Gastrocnemius medialis (tissue), 4 donors: ENCODE measurements at regions not wholly inside any gene's neighbourhood (a gene's known extent, or its start where the extent isn't known, plus 50 kb on each side); places are given as distances from the start of the nearest gene placed in this dataset.

Experiments used
- ATAC-seq, 2 donors: fragments of 150-250 bp; one replicate each; pipeline ENCODE4 v1.9.1; 2016
- DNase-seq, 2 donors: peaks; one replicate each; pipeline ENCODE4 v3.0.0-alpha.2; 2019
- H3K27ac ChIP-seq, 4 donors: fragments of 200-600 bp; sonication (generic); 1 replicate in 1 of 4; 2 replicates in 3 of 4; pipeline ENCODE4 v1.5.1; 2016 to 2018; ENCODE audit warnings: mild to moderate bottlenecking in 2 of 4, moderate library complexity in 1 of 4
- H3K27me3 ChIP-seq, 3 donors: fragments of 200-600 bp; sonication (generic) in 2 of 3; 1 replicate in 1 of 3; 2 replicates in 2 of 3; pipeline versions ENCODE4 v1.5.1 to v1.6.0; 2016 to 2019; ENCODE audit warnings: mild to moderate bottlenecking in 1 of 3, moderate library complexity in 1 of 3
- H3K36me3 ChIP-seq, 2 donors: fragments of 200-600 bp; sonication (generic) in 1 of 2; one replicate each; pipeline ENCODE4 v1.5.1; 2017 to 2018
- H3K4me1 ChIP-seq, 2 donors: fragments of 200-600 bp; sonication (generic) in 1 of 2; one replicate each; pipeline ENCODE4 v1.5.1; 2016 to 2017; ENCODE audit warnings: mild to moderate bottlenecking in 2 of 2
- H3K4me3 ChIP-seq, 4 donors: fragments of 200-600 bp; sonication (generic) in 3 of 4; 1 replicate in 1 of 4; 2 replicates in 3 of 4; pipeline ENCODE4 v1.5.1; 2016 to 2019; ENCODE audit warnings: mild to moderate bottlenecking in 2 of 4
- H3K9me3 ChIP-seq, 3 donors: fragments of 200-600 bp; sonication (generic) in 2 of 3; 1 replicate in 1 of 3; 2 replicates in 2 of 3; pipeline ENCODE4 v1.5.1; 2016 to 2019
- CTCF ChIP-seq, 5 experiments: fragments of 450-650 bp in 3 of 5; fragments of 200-600 bp in 2 of 5; sonication (generic) in 2 of 5; IDR thresholded peaks in 4 of 5; conservative IDR thresholded peaks in 1 of 5; 1 replicate in 4 of 5; 2 replicates in 1 of 5; pipeline ENCODE4 v1.5.1; 2016 to 2019; ENCODE audit warnings: antibody characterized with exemption in 5 of 5, mild to moderate bottlenecking in 3 of 5, moderate library complexity in 3 of 5
- POLR2A ChIP-seq, 2 donors: fragments of 450-650 bp; IDR thresholded peaks; one replicate each; pipeline ENCODE4 v1.6.1; 2017; ENCODE audit warnings: antibody characterized with exemption in 2 of 2, mild to moderate bottlenecking in 2 of 2, moderate library complexity in 2 of 2
- in situ Hi-C, 4 donors: fragments of 200-750 bp; cut with MboI; loops; one replicate each; pipeline versions ENCODE4 v1.15.0 to v1.8.0; 2017; ENCODE audit warnings: low sequenced_read_pairs in 4 of 4
- intact Hi-C: fragments of 100-400 bp; cut with DNase I; formaldehyde crosslinking; loops from one replicate; pipeline ENCODE4 v1.15.1; 2023; ENCODE audit warnings: low total_unique reads

DNA sequence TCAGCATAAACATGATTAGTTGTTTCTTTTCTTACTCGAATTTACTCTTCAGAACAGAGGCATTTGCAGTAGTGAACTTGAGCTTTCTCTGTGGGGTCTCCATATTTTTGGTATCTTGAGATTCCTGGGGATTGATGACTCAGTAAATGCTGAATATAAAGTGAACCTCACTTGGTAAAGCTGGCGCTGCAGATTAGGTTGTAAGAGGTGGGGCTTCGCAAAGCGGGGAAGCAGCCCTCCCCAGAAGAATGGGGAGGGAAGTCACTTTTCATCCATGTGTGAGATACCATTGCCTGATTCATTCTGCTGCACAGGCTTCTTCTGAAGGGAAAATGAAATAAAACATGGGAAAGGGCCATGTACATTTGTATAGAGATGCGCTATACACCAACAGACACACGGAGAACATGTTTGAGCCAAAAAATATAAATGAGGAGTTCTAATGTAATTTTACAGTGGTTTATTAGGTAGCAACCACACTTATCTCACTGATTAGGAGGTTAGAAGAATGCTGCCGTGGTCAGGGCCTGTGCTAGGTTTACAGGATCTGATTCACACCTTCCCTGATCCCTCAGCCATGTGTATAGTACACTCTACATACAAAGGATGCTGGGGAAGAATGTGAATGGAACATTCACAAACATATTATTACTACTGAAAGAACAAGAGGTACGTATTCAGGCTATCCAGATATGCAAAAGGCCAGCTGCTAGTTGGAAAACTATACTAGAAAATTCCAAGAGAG is 63.5 kb downstream of the DNTTIP2 start:
- DNase-seq (no peak), ATAC-seq (no peak)
- no peak for TF ChIP-seq CTCF (IDR thresholded peaks at IDR 0.05 in 4 of 5, conservative IDR thresholded peaks at IDR 0.05 in 1 of 5)
- no peak for TF ChIP-seq POLR2A (IDR thresholded peaks at IDR 0.05)
- H3K9me3 ChIP-seq, result no peaks in the 10 kb centered on the region
- intact Hi-C loops, result loop anchor here (2.0 kb wide), 3 partner anchors 33 to 187 kb away; no protein-coding TSS in a partner anchor
- in situ Hi-C loops, result loop anchor here (5.0 to 10.0 kb wide), 5 partner anchors 181 to 378 kb away; partner anchors contain the start of gene FNBP1L (in 1 of the 4)
- no peak overlapping the region for H3K4me3 ChIP-seq
- H3K4me1 ChIP-seq, result peaks cover 0 to 3% of the 10 kb centered on the region in 2 donors
- H3K36me3 ChIP-seq, result no peaks in the 10 kb centered on the region
- no peak overlapping the region for H3K27ac ChIP-seq
- no peaks in the 10 kb centered on the region for H3K27me3 ChIP-seq

GRCh38 chr1:93814795-93815340 is 64.1 kb downstream of the DNTTIP2 start:
- TF ChIP-seq POLR2A (IDR thresholded peaks at IDR 0.05), result no peak
- TF ChIP-seq CTCF (IDR thresholded peaks at IDR 0.05 in 4 of 5, conservative IDR thresholded peaks at IDR 0.05 in 1 of 5), result no peak
- intact Hi-C loops, result loop anchor here (2.0 to 5.0 kb wide), 4 partner anchors 34 to 378 kb away; no protein-coding TSS in a partner anchor
- Histone ChIP-seq H3K36me3 (no peaks in the 10 kb centered on the region), H3K4me1 (peaks cover 0 to 3% of the 10 kb centered on the region in 2 donors), H3K9me3 (no peaks in the 10 kb centered on the region), H3K4me3 (no peak overlapping the region), H3K27ac (no peak overlapping the region), H3K27me3 (no peaks in the 10 kb centered on the region)
- no peak for DNase-seq
- in situ Hi-C loops, result loop anchor here (5.0 to 10.0 kb wide), 5 partner anchors 180 to 378 kb away; partner anchors contain the start of gene FNBP1L (in 1 of the 4)
- no peak for ATAC-seq

DNA sequence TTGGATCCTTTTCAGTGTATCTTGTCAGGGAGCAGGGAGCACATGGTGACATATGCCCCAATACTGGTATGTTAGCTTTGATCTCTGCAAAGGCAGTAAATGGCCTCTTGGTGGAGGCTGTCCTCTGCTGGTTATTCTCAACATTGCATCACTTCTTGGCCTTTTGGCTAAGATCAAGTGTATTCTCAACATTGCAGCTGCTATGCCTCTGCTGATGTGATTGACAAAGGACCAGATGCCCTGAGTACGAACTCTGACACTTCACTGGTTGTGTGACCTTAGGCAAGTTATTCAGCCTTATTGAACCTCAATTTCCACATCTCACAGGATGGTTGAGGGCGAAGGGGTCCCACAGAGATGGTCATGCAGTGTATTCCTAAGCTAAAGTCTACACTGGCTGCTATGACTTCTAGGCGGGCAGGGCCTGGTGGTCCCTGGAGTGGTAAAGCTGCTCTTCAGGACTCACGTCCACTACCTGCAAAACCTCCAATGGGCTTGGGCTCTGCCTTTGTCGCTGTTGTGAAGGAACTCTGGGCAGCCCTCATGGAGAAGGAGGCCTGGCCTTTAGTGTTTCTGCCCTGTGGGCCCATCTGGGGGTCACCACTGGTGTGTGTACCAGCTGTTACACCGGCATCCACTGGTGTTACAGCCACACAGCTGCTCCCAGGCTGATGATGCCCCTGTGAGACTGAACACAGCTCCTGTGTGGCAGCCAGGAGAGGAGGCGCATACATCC is 64.8 kb downstream of the DNTTIP2 start:
- H3K4me3 ChIP-seq, result no peak overlapping the region
- H3K27me3 ChIP-seq, result no peaks in the 10 kb centered on the region
- DNase-seq (peak; percentile 17 to 39), ATAC-seq (peak; percentile 84 to 90)
- H3K9me3 ChIP-seq, result no peaks in the 10 kb centered on the region
- in situ Hi-C loops (loop anchor here in 3 of 4 donors (10.0 kb wide), 3 partner anchors 179 to 369 kb away; partner anchors contain the start of gene FNBP1L (in 1 of the 3)), intact Hi-C loops (loop anchor here (2.0 to 5.0 kb wide), 4 partner anchors 35 to 377 kb away; no protein-coding TSS in a partner anchor)
- H3K27ac ChIP-seq, result no peak overlapping the region
- no peak for TF ChIP-seq POLR2A (IDR thresholded peaks at IDR 0.05)
- peak; percentile 84 to 93 (median 92) for TF ChIP-seq CTCF (IDR thresholded peaks at IDR 0.05 in 4 of 5, conservative IDR thresholded peaks at IDR 0.05 in 1 of 5)
- no peaks in the 10 kb centered on the region for H3K36me3 ChIP-seq
- H3K4me1 ChIP-seq, result peaks cover 0 to 3% of the 10 kb centered on the region in 2 donors

- Histone ChIP-seq H3K4me3 (no peak overlapping the region), H3K4me1 (peaks cover 0 to 3% of the 10 kb centered on the region in 2 donors), H3K36me3 (no peaks in the 10 kb centered on the region), H3K27ac (no peak overlapping the region), H3K9me3 (no peaks in the 10 kb centered on the region), H3K27me3 (no peaks in the 10 kb centered on the region)
- no peak for ATAC-seq
- intact Hi-C loops (loop anchor here (5.0 kb wide), 1 partner anchor 376 kb away; no protein-coding TSS in a partner anchor), in situ Hi-C loops (loop anchor here in 3 of 4 donors (10.0 kb wide), 3 partner anchors 178 to 368 kb away; partner anchors contain the start of gene FNBP1L (in 1 of the 3))
- no peak for DNase-seq
- TF ChIP-seq CTCF (IDR thresholded peaks at IDR 0.05 in 4 of 5, conservative IDR thresholded peaks at IDR 0.05 in 1 of 5), result no peak
- no peak for TF ChIP-seq POLR2A (IDR thresholded peaks at IDR 0.05)
These were observed 65.9 kb downstream of the DNTTIP2 start for GRCh38 chr1:93813076-93813475.
